Natural killer cell treated with Interleukin-12 subunit alpha and Interleukin-12 subunit beta and Interleukin-15 and Interleukin-18, amount 100 ng/mL, for 72 hours (primary cell): ENCODE measurements at regions not wholly inside any gene's neighbourhood (a gene's known extent, or its start where the extent isn't known, plus 50 kb on each side); places are given as distances from the start of the nearest gene placed in this dataset.
A peak's percentile ranks its signal among the peaks of the same experiment; 100 is the strongest.

Experiments used
- ATAC-seq, 2 donors: fragments of 150-1000 bp; cut with Tn5 transposase in 1 of 2; sonication (Bioruptor Pico), chemical (Tn5 transposase) in 1 of 2; 2 replicates each; pipeline ENCODE4 v1.10.0; 2021
- DNase-seq: peaks from one replicate; pipeline ENCODE4 v3.0.0; 2022; ENCODE audit warnings: low spot score
- H3K27ac Mint-ChIP-seq, 2 donors: 1 replicate in 1 of 2; 2 replicates in 1 of 2; pipeline ENCODE4 v1.8.0; 2022; ENCODE audit warnings: mixed read lengths in 2 of 2, mild to moderate bottlenecking in 1 of 2, moderate library complexity in 1 of 2
- H3K27me3 Mint-ChIP-seq, 2 donors: 1 replicate in 1 of 2; 2 replicates in 1 of 2; pipeline ENCODE4 v1.8.0; 2022; ENCODE audit warnings: mixed read lengths in 2 of 2
- H3K36me3 Mint-ChIP-seq: one replicate; pipeline ENCODE4 v1.8.0; 2022; ENCODE audit warnings: mixed read lengths
- H3K4me1 Mint-ChIP-seq, 2 donors: 1 replicate in 1 of 2; 2 replicates in 1 of 2; pipeline ENCODE4 v1.8.0; 2022; ENCODE audit warnings: low read depth in 2 of 2, mixed read lengths in 2 of 2, mild to moderate bottlenecking in 1 of 2
- H3K4me3 Mint-ChIP-seq: one replicate; pipeline ENCODE4 v1.8.0; 2022; ENCODE audit warnings: mixed read lengths
- H3K9me3 Mint-ChIP-seq: 2 replicates; pipeline ENCODE4 v1.8.0; 2022; ENCODE audit warnings: mixed read lengths

DNA sequence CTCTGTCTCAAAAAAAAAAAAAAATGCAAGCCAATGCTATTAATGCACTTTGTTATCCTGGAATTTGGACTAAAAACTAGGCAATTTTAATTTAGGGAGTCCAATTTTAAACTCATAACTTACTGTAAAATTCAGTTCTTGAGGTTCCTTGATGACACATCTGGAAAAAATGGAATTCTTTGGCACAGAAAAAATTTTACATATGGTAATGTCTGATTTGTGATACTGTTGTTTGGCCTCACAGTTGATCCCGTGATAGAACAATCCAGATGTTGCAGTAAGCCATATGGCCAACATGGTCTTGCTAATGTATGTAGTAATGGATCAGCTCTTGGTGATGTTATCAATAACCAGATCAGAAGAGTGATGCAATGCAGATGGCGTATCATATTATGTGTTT is 1089.8 kb downstream of the FLRT2 start:
- Mint-ChIP-seq H3K9me3 (peaks cover 3% of the 10 kb centered on the region), H3K36me3 (no peaks in the 10 kb centered on the region), H3K4me3 (no peak overlapping the region), H3K27me3 (no peaks in the 10 kb centered on the region), H3K27ac (no peak overlapping the region), H3K4me1 (no peaks in the 10 kb centered on the region)
- ATAC-seq (no peak), DNase-seq (no peak)

DNA sequence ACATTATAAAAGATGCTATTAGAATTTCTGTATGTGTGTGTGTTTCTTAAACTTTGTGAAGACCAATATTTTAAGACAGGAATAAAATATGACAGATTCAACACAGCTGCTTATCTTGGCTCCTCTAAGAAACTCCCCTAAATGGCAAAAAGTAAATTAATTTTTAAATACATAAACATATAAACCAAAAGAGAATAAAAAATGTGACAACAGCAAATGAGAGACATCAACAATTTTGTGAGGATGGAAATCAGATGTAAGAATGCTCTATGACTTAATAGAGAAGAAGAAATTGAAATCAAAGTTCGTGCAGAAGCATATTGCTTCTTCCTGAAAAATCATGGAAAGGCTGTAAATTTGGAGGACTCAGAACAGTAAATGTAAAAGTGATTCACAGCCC is 1083.8 kb downstream of the FLRT2 start:
- H3K27me3 Mint-ChIP-seq, result no peaks in the 10 kb centered on the region
- no peaks in the 10 kb centered on the region for H3K9me3 Mint-ChIP-seq
- ATAC-seq (no peak), DNase-seq (no peak)
- H3K4me1 Mint-ChIP-seq, result no peaks in the 10 kb centered on the region
- no peak overlapping the region for H3K4me3 Mint-ChIP-seq
- H3K27ac Mint-ChIP-seq, result no peak overlapping the region
- H3K36me3 Mint-ChIP-seq, result no peaks in the 10 kb centered on the region

GRCh38 chr14:86613126-86613525 is 1083.2 kb downstream of the FLRT2 start:
- Mint-ChIP-seq H3K27me3 (no peaks in the 10 kb centered on the region), H3K4me1 (no peaks in the 10 kb centered on the region), H3K9me3 (no peaks in the 10 kb centered on the region), H3K36me3 (no peaks in the 10 kb centered on the region), H3K27ac (no peak overlapping the region), H3K4me3 (no peak overlapping the region)
- no peak for DNase-seq
- no peak for ATAC-seq

DNA sequence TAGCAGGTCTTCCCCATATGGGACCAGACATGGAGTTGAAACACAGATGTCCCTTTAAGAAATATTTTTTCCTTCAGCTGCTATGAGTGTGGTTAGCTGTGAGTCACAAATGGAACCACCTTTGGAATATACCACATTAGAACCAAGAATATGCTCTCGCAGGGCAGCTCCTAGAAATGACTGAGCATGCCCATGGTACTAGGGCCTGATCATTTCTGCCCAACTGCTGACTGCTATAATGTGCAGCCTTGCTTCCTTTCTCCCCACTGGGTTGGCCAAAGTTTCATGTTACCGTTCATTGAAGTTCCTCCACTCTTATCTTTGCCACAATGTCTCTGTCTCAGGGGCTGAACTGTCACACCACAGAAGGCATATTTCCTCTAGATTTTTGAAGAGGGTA is 1074.6 kb downstream of the FLRT2 start:
- no peak overlapping the region for H3K27ac Mint-ChIP-seq
- H3K27me3 Mint-ChIP-seq, result no peaks in the 10 kb centered on the region
- H3K9me3 Mint-ChIP-seq, result peaks cover 2% of the 10 kb centered on the region
- no peak overlapping the region for H3K4me3 Mint-ChIP-seq
- no peak for DNase-seq
- H3K4me1 Mint-ChIP-seq, result no peaks in the 10 kb centered on the region
- peak in 1 of 2 donors; percentile 44 for ATAC-seq
- no peaks in the 10 kb centered on the region for H3K36me3 Mint-ChIP-seq

DNA sequence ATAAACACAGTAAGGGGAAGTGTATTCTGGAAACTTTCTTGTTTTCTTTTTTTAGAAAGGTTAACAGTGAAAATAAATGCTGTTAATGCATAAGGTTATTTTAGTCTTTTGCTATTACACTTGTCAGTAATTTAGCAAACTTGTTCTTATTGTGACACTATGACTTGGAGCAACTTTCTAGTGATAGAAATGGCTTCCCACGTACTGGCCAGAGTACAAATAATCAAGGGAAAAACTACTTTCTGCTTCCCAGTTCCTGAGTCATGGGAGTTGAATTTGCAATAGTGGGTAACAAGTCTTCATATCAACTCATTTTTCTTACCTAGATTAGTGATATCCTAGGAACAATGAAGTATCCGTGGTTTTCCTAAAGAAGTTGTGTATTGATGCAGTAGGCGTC is 1072.3 kb downstream of the FLRT2 start:
- H3K9me3 Mint-ChIP-seq, result peaks cover 2% of the 10 kb centered on the region
- no peak for ATAC-seq
- no peak for DNase-seq
- no peaks in the 10 kb centered on the region for H3K27me3 Mint-ChIP-seq
- no peaks in the 10 kb centered on the region for H3K4me1 Mint-ChIP-seq
- H3K4me3 Mint-ChIP-seq, result no peak overlapping the region
- H3K27ac Mint-ChIP-seq, result no peak overlapping the region
- H3K36me3 Mint-ChIP-seq, result no peaks in the 10 kb centered on the region

- Mint-ChIP-seq H3K4me3 (no peak overlapping the region), H3K36me3 (no peaks in the 10 kb centered on the region), H3K4me1 (no peaks in the 10 kb centered on the region), H3K27ac (no peak overlapping the region), H3K27me3 (no peaks in the 10 kb centered on the region), H3K9me3 (peaks cover 2% of the 10 kb centered on the region)
- ATAC-seq, result no peak
- no peak for DNase-seq
Observed at GRCh38 chr14:86601813-86602212, 1071.9 kb downstream of the FLRT2 start.

DNA sequence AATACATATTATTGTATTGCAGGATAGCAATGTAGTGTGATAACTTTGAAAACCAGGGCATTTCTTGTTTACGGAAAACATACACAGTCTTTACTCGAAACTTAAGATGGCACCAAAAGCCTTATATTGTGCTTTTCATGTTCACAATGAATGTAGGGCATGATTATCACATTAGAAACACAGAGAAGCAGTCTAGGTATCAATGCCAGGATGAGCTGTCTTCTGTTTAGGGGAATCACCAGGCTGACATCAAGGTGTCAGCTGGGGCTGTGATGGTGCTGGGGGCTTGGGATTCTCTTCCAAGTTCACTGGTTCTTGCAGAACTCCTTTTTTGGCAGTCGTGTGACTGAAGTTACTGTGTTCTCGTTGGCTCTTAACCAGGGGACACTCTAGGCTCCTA is 1067.3 kb downstream of the FLRT2 start:
- H3K4me1 Mint-ChIP-seq, result no peaks in the 10 kb centered on the region
- DNase-seq, result no peak
- H3K27ac Mint-ChIP-seq, result no peak overlapping the region
- no peaks in the 10 kb centered on the region for H3K36me3 Mint-ChIP-seq
- no peaks in the 10 kb centered on the region for H3K27me3 Mint-ChIP-seq
- no peaks in the 10 kb centered on the region for H3K9me3 Mint-ChIP-seq
- no peak overlapping the region for H3K4me3 Mint-ChIP-seq
- no peak for ATAC-seq

GRCh38 chr14:86596024-86596423 is 1066.1 kb downstream of the FLRT2 start:
- Mint-ChIP-seq H3K4me3 (no peak overlapping the region), H3K36me3 (no peaks in the 10 kb centered on the region), H3K4me1 (no peaks in the 10 kb centered on the region), H3K27ac (no peak overlapping the region), H3K27me3 (no peaks in the 10 kb centered on the region), H3K9me3 (no peaks in the 10 kb centered on the region)
- ATAC-seq, result no peak
- no peak for DNase-seq

GRCh38 chr14:86575141-86575540 is 1045.2 kb downstream of the FLRT2 start:
- ATAC-seq, result no peak
- H3K27ac Mint-ChIP-seq, result no peak overlapping the region
- no peak overlapping the region for H3K4me3 Mint-ChIP-seq
- no peaks in the 10 kb centered on the region for H3K27me3 Mint-ChIP-seq
- H3K36me3 Mint-ChIP-seq, result no peaks in the 10 kb centered on the region
- DNase-seq, result no peak
- peaks cover 3% of the 10 kb centered on the region for H3K9me3 Mint-ChIP-seq
- no peaks in the 10 kb centered on the region for H3K4me1 Mint-ChIP-seq

GRCh38 chr14:86574778-86575129 is 1044.8 kb downstream of the FLRT2 start:
- no peak overlapping the region for H3K27ac Mint-ChIP-seq
- no peak for ATAC-seq
- H3K4me3 Mint-ChIP-seq, result no peak overlapping the region

DNA sequence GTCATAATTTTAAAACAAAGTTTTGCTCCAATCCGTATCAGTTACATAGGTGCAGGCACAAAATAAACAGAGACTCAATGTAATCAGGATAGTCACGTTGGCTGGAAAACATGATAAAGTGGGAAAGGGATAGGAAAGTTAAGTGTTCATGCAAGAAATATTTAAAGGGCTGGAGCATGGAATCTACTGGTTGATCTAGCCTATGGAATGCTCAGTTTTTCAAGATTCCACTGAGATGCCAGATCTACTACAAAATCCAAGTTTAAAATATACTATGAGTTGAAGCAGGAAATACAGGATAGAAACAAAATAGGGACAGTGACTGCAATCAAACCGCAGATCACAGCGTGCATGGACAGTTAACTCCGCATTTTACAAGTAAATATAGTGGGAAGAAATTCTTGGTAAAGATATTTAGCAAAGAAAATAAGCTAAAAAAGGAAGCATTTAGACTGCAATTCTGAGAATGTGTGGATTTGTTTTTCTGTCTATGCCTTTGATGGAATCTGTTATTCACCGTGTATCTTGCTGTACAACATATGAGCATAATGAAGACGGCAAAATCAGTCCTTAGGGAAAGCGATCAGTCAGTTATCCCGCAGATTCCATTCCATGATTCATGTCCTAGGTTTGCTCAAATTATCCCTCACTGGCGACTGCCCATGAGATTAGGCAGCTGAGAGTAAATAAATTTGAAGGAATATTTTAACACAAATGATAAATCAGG is 1044.3 kb downstream of the FLRT2 start:
- Mint-ChIP-seq H3K9me3 (peaks cover 3% of the 10 kb centered on the region), H3K4me3 (no peak overlapping the region), H3K27ac (no peak overlapping the region), H3K27me3 (no peaks in the 10 kb centered on the region), H3K4me1 (no peaks in the 10 kb centered on the region), H3K36me3 (no peaks in the 10 kb centered on the region)
- DNase-seq (no peak), ATAC-seq (no peak)

More at GRCh38 chr14:86574778-86575129, 1044.8 kb downstream of the FLRT2 start:
- H3K4me1 Mint-ChIP-seq, result no peaks in the 10 kb centered on the region
- no peaks in the 10 kb centered on the region for H3K27me3 Mint-ChIP-seq
- H3K9me3 Mint-ChIP-seq, result peaks cover 3% of the 10 kb centered on the region
- no peak for DNase-seq
- no peaks in the 10 kb centered on the region for H3K36me3 Mint-ChIP-seq

DNA sequence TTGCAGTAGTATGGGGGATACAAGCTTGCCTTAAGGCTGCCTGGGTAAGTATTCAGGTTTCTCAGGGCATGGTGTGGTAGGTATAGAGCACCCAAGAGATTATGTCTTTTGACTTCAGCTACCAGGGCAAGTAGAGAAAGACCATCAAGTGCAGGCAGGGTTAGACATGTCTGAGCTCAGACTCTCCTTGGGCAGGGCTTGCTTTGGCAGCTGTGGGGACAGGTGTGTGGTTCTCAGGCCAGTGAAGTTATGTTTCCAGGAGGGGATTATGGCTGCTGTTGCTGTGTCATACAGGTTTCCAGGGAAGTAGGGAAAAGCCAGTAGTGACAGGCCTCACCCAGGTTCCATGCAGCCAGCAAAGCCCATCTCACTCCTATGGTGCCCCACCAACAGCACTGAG is 1040.4 kb downstream of the FLRT2 start:
- Mint-ChIP-seq H3K4me3 (no peak overlapping the region), H3K9me3 (peaks cover 3% of the 10 kb centered on the region), H3K36me3 (no peaks in the 10 kb centered on the region), H3K27me3 (no peaks in the 10 kb centered on the region), H3K4me1 (no peaks in the 10 kb centered on the region), H3K27ac (no peak overlapping the region)
- ATAC-seq (no peak), DNase-seq (no peak)

DNA sequence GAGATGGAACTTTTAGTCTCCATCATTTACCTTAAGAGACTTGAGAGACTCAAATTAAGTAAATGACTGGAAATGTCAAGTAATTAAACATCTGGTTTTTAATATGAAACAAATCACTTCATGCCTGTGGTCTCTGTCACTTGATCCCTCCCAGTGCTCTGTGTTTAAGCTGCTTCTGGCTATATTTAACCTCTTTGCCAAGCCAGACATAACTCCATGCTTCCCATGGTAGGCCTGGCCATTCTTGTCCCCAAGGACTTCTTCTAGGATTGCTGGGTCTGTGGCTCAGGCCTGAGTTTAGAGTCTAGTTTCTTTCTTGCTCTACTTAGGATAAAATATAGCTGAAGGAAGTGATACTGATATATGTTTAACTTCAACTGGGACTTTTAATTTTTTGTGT is 1013.6 kb downstream of the FLRT2 start:
- DNase-seq (no peak), ATAC-seq (no peak)
- no peak overlapping the region for H3K27ac Mint-ChIP-seq
- no peak overlapping the region for H3K4me3 Mint-ChIP-seq
- no peaks in the 10 kb centered on the region for H3K36me3 Mint-ChIP-seq
- H3K4me1 Mint-ChIP-seq, result no peaks in the 10 kb centered on the region
- no peaks in the 10 kb centered on the region for H3K27me3 Mint-ChIP-seq
- no peaks in the 10 kb centered on the region for H3K9me3 Mint-ChIP-seq

- no peak overlapping the region for H3K4me3 Mint-ChIP-seq
- H3K4me1 Mint-ChIP-seq, result no peaks in the 10 kb centered on the region
- no peaks in the 10 kb centered on the region for H3K9me3 Mint-ChIP-seq
- no peaks in the 10 kb centered on the region for H3K27me3 Mint-ChIP-seq
- no peak for ATAC-seq
- no peaks in the 10 kb centered on the region for H3K36me3 Mint-ChIP-seq
- no peak for DNase-seq
- H3K27ac Mint-ChIP-seq, result no peak overlapping the region
Observed at GRCh38 chr14:86541972-86542371, 1012.0 kb downstream of the FLRT2 start.

- no peak for ATAC-seq
- H3K4me1 Mint-ChIP-seq, result no peaks in the 10 kb centered on the region
- no peak overlapping the region for H3K27ac Mint-ChIP-seq
- no peak for DNase-seq
- no peaks in the 10 kb centered on the region for H3K36me3 Mint-ChIP-seq
- no peak overlapping the region for H3K4me3 Mint-ChIP-seq
- no peaks in the 10 kb centered on the region for H3K9me3 Mint-ChIP-seq
- no peaks in the 10 kb centered on the region for H3K27me3 Mint-ChIP-seq
Observed at GRCh38 chr14:86540636-86541247, 1010.8 kb downstream of the FLRT2 start.
